Sigmoid colon (tissue), 6 donors: ENCODE measurements at regions not wholly inside any gene's neighbourhood (a gene's known extent, or its start where the extent isn't known, plus 50 kb on each side); places are given as distances from the start of the nearest gene placed in this dataset.

Experiments
- DNase-seq: peaks from one replicate; pipeline ENCODE4 v3.0.0-alpha.2; 2019
- H3K27ac ChIP-seq, 4 donors: fragments of 200-600 bp; sonication (generic); one replicate each; pipeline ENCODE4 v1.5.1; 2016 to 2019; ENCODE audit warnings: mild to moderate bottlenecking in 1 of 4
- H3K27me3 ChIP-seq, 3 donors: fragments of 200-600 bp; sonication (generic); one replicate each; pipeline ENCODE4 v1.5.1; 2019; ENCODE audit warnings: mild to moderate bottlenecking in 1 of 3
- H3K36me3 ChIP-seq, 4 donors: fragments of 200-600 bp; sonication (generic); one replicate each; pipeline ENCODE4 v1.5.1; 2016 to 2019
- H3K4me1 ChIP-seq, 4 donors: fragments of 200-600 bp; sonication (generic); one replicate each; pipeline ENCODE4 v1.5.1; 2017 to 2019
- H3K4me3 ChIP-seq, 4 donors: fragments of 200-600 bp; sonication (generic); one replicate each; pipeline ENCODE4 v1.5.1; 2017 to 2019; ENCODE audit warnings: mild to moderate bottlenecking in 2 of 4, moderate library complexity in 1 of 4
- H3K9me3 ChIP-seq, 4 donors: fragments of 200-600 bp in 3 of 4; sonication (generic) in 3 of 4; one replicate each; pipeline versions ENCODE4 v1.5.1 to v1.6.1; 2013 to 2019
- EP300 ChIP-seq, 4 donors: sonication (generic); formaldehyde crosslinking; IDR thresholded peaks; one replicate each; pipeline ENCODE4 v1.6.1; 2017; ENCODE audit warnings: antibody characterized with exemption in 4 of 4
- POLR2A ChIP-seq, 2 donors: fragments of 450-650 bp; IDR thresholded peaks; one replicate each; pipeline ENCODE4 v1.6.1; 2016; ENCODE audit warnings: antibody characterized with exemption in 2 of 2, mild to moderate bottlenecking in 2 of 2, moderate library complexity in 2 of 2
- POLR2AphosphoS5 ChIP-seq, 4 donors: sonication (generic); formaldehyde crosslinking; IDR thresholded peaks; one replicate each; pipeline ENCODE4 v1.6.1; 2017; ENCODE audit warnings: antibody characterized with exemption in 4 of 4
- WGBS, 2 donors: extraction: QIAGEN DNeasy Blood & Tissue Kit; methylation state at CpG; one replicate each; pipeline ENCODE4 v1.1.7; 2013; 5-methylcytosine and 5-hydroxymethylcytosine counted together
- intact Hi-C: fragments of 100-400 bp; cut with DNase I; formaldehyde crosslinking; loops from one replicate; pipeline ENCODE4 v1.15.1; 2023
- TF ChIP-seq, protein P1 (sequence below), 4 experiments: fragments of 450-650 bp in 3 of 4; fragments of 200-600 bp in 1 of 4; IDR thresholded peaks; one replicate each; pipeline ENCODE4 v1.5.1; 2016 to 2019; ENCODE audit warnings: antibody characterized with exemption in 4 of 4, mild to moderate bottlenecking in 3 of 4, moderate library complexity in 2 of 4
- donor health status: healthy with polysubstance abuse.
- donor health status: healthy.

DNA sequence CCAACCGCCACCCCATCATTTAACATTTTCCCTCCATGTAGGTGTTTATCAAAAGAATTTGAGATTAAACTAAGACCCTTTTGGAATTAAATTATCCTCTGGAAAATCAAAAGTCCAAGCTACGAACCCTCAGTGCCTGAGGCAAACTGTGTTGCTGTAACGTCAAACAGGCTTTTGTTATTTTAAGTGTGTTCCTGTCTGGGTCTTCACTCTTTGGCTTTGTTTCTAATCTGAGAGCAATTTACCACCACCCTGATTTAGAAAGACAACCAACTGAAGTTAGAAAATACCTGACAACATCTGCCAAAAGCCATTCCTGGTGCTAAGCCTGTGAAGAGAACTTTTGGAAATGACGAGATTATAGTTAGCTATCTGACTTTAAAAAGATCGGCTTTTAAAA, 199.9 kb downstream of the DIRAS2 start:
- Histone ChIP-seq H3K27me3 (peaks cover 0 to 9% (median 0%) of the 10 kb centered on the region in 3 donors), H3K4me3 (no peak overlapping the region), H3K27ac (no peak overlapping the region), H3K36me3 (no peaks in the 10 kb centered on the region), H3K4me1 (no peaks in the 10 kb centered on the region), H3K9me3 (peaks cover 0 to 7% (median 1%) of the 10 kb centered on the region in 4 donors)
- TF ChIP-seq POLR2AphosphoS5 (IDR thresholded peaks at IDR 0.05) (no peak), POLR2A (IDR thresholded peaks at IDR 0.05) (no peak), EP300 (IDR thresholded peaks at IDR 0.05) (no peak)
- TF ChIP-seq, protein P1, sequence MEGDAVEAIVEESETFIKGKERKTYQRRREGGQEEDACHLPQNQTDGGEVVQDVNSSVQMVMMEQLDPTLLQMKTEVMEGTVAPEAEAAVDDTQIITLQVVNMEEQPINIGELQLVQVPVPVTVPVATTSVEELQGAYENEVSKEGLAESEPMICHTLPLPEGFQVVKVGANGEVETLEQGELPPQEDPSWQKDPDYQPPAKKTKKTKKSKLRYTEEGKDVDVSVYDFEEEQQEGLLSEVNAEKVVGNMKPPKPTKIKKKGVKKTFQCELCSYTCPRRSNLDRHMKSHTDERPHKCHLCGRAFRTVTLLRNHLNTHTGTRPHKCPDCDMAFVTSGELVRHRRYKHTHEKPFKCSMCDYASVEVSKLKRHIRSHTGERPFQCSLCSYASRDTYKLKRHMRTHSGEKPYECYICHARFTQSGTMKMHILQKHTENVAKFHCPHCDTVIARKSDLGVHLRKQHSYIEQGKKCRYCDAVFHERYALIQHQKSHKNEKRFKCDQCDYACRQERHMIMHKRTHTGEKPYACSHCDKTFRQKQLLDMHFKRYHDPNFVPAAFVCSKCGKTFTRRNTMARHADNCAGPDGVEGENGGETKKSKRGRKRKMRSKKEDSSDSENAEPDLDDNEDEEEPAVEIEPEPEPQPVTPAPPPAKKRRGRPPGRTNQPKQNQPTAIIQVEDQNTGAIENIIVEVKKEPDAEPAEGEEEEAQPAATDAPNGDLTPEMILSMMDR (IDR thresholded peaks at IDR 0.05), result no peak
- intact Hi-C loops, result no loop called here
- WGBS, 2 donors, result 71 to 81% methylated on average over 5 of the region's 5 CpGs
- no peak for DNase-seq

DNA sequence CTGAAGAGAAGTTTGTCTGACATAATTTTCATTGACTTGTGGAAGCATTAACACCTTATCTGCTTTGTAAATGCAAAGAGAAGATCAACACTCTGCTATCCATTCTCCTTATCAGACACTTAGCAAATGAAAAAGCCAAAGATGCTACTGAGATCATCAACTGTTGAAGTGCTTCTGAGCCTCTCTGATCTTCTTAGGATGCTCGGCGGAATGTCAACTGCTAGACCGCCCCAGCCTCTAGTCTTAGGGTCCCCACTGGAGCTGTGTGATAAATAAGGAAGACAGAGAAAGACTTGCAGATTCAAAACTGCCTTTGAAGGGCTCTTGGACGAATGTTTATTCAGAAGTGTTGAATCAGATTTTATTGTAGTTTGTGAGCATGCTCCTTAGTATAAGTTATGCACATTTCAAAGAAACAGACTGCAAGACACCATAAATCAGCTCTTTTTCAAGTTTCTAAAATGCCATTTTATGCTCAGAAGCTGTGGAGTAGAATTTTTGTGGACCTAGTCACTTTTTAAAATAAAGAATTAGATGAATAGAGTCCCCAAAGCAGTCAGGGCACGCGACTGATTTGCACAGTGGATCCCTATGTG, 197.9 kb downstream of the DIRAS2 start:
- DNase-seq, result no peak
- whole genome bisulfite sequencing, 2 donors, result 75 to 78% methylated on average over 6 of the region's 6 CpGs
- Histone ChIP-seq H3K9me3 (peaks cover 0 to 1% (median 0%) of the 10 kb centered on the region in 4 donors), H3K36me3 (no peaks in the 10 kb centered on the region), H3K27ac (no peak overlapping the region), H3K27me3 (peaks cover 0 to 9% (median 0%) of the 10 kb centered on the region in 3 donors), H3K4me3 (no peak overlapping the region), H3K4me1 (no peaks in the 10 kb centered on the region)
- TF ChIP-seq, protein P1 (IDR thresholded peaks at IDR 0.05), result no peak
- no peak for TF ChIP-seq POLR2A (IDR thresholded peaks at IDR 0.05)
- TF ChIP-seq EP300 (IDR thresholded peaks at IDR 0.05), result no peak
- TF ChIP-seq POLR2AphosphoS5 (IDR thresholded peaks at IDR 0.05), result no peak
- intact Hi-C loops, result no loop called here

DNA sequence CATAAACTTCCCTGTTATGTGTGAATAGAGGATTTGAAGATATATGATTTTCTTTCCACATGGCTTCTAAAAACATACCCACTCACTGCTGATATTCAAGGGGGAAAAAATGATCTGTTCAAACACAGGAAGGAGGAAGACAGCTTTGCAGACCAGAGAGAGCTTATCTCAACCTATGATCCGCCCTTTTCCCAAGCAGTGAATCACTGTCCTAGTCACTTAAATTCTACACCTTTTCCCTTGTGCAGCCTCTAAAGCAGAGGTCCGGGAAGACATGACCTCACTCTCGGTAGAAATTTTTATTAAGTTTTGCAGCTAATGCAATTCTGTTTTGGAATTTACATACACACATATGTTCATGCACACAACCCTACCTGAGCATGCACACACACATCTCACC, 197.2 kb downstream of the DIRAS2 start:
- Histone ChIP-seq H3K9me3 (no peaks in the 10 kb centered on the region), H3K4me1 (no peaks in the 10 kb centered on the region), H3K4me3 (no peak overlapping the region), H3K27me3 (peaks cover 0 to 9% (median 0%) of the 10 kb centered on the region in 3 donors), H3K36me3 (no peaks in the 10 kb centered on the region), H3K27ac (no peak overlapping the region)
- intact Hi-C loops, result no loop called here
- DNase-seq, result no peak
- WGBS, 2 donors, result 78 to 87% methylated on average over 3 of the region's 3 CpGs
- TF ChIP-seq POLR2A (IDR thresholded peaks at IDR 0.05) (no peak), POLR2AphosphoS5 (IDR thresholded peaks at IDR 0.05) (no peak), EP300 (IDR thresholded peaks at IDR 0.05) (no peak)
- TF ChIP-seq, protein P1 (IDR thresholded peaks at IDR 0.05), result no peak

GRCh38 chr9:90446200-90446948, 196.2 kb downstream of the DIRAS2 start:
- H3K27me3 ChIP-seq, result peaks cover 0 to 9% (median 0%) of the 10 kb centered on the region in 3 donors
- H3K27ac ChIP-seq, result no peak overlapping the region
- H3K9me3 ChIP-seq, result no peaks in the 10 kb centered on the region
- H3K4me1 ChIP-seq, result no peaks in the 10 kb centered on the region
- H3K36me3 ChIP-seq, result no peaks in the 10 kb centered on the region
- intact Hi-C loops, result no loop called here
- WGBS, 2 donors, result 83 to 88% methylated on average over 7 of the region's 7 CpGs
- no peak for DNase-seq
- no peak overlapping the region for H3K4me3 ChIP-seq
- no peak for TF ChIP-seq EP300 (IDR thresholded peaks at IDR 0.05)
- TF ChIP-seq POLR2A (IDR thresholded peaks at IDR 0.05), result no peak
- TF ChIP-seq POLR2AphosphoS5 (IDR thresholded peaks at IDR 0.05), result no peak
- TF ChIP-seq, protein P1 (IDR thresholded peaks at IDR 0.05), result no peak
